ENCODE measurements at regions not wholly inside any gene's neighbourhood (a gene's known extent, or its start where the extent isn't known, plus 50 kb on each side); places are given as distances from the start of the nearest gene placed in this dataset.

GRCh38 chr13:18996627-18997051, 185.0 kb downstream of the TUBA3C start:
- intact Hi-C loops (cut with micrococcal nuclease), result no loop called here
- BruUV-seq (replicated peaks), result no TSS peak

More at GRCh38 chr13:18996627-18997051, 185.0 kb downstream of the TUBA3C start:
- Histone ChIP-seq H3K27ac (ENCODE audit: low read depth, low read length) (no peak overlapping the region), H3K4me2 (ENCODE audit: low read length) (no peak overlapping the region), H3K9me2 (ENCODE audit: insufficient read depth) (no peaks in the 10 kb centered on the region), H4K20me1 (ENCODE audit: insufficient read depth) (no peaks in the 10 kb centered on the region), H3K27me3 (ENCODE audit: insufficient read depth, low read length) (no peaks in the 10 kb centered on the region), H3K79me2 (ENCODE audit: insufficient read depth, low read length) (no peaks in the 10 kb centered on the region), H3K9ac (ENCODE audit: low read length) (no peak overlapping the region), H3K36me3 (ENCODE audit: control insufficient read depth in 1 of 2, insufficient read depth in 2 of 2, low read length in 2 of 2) (no peaks in the 10 kb centered on the region), H3K4me1 (ENCODE audit: control insufficient read depth in 1 of 2, insufficient read depth in 2 of 2, low read length in 2 of 2) (no peaks in the 10 kb centered on the region), H2AFZ (ENCODE audit: low read depth, low read length, poor library complexity, severe bottlenecking) (no peak overlapping the region), H3K4me3 (replicated peaks in 1 of 2; ENCODE audit: low read depth in 1 of 2, low read length in 2 of 2) (no peak overlapping the region), H3K9me3 (ENCODE audit: control insufficient read depth in 1 of 2, insufficient read depth in 1 of 2, low read depth in 1 of 2, low read length in 2 of 2) (peaks cover 12 to 44% of the 10 kb centered on the region in 2 experiments; a peak in 2 of 4 replicates)
- no peak for TF ChIP-seq EZH2 (IDR thresholded peaks at IDR 0.05)
- no peak for TF ChIP-seq ZFX (IDR thresholded peaks at IDR 0.05)
- TF ChIP-seq, protein P1, sequence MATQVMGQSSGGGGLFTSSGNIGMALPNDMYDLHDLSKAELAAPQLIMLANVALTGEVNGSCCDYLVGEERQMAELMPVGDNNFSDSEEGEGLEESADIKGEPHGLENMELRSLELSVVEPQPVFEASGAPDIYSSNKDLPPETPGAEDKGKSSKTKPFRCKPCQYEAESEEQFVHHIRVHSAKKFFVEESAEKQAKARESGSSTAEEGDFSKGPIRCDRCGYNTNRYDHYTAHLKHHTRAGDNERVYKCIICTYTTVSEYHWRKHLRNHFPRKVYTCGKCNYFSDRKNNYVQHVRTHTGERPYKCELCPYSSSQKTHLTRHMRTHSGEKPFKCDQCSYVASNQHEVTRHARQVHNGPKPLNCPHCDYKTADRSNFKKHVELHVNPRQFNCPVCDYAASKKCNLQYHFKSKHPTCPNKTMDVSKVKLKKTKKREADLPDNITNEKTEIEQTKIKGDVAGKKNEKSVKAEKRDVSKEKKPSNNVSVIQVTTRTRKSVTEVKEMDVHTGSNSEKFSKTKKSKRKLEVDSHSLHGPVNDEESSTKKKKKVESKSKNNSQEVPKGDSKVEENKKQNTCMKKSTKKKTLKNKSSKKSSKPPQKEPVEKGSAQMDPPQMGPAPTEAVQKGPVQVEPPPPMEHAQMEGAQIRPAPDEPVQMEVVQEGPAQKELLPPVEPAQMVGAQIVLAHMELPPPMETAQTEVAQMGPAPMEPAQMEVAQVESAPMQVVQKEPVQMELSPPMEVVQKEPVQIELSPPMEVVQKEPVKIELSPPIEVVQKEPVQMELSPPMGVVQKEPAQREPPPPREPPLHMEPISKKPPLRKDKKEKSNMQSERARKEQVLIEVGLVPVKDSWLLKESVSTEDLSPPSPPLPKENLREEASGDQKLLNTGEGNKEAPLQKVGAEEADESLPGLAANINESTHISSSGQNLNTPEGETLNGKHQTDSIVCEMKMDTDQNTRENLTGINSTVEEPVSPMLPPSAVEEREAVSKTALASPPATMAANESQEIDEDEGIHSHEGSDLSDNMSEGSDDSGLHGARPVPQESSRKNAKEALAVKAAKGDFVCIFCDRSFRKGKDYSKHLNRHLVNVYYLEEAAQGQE (IDR thresholded peaks at IDR 0.05; ENCODE audit: low read depth), result no peak
- no peak for TF ChIP-seq SIN3A (IDR thresholded peaks at IDR 0.05; ENCODE audit: low read depth)
- no peak for TF ChIP-seq TCF7L2 (IDR thresholded peaks at IDR 0.05; ENCODE audit: borderline replicate concordance, extremely low read depth, insufficient read depth, insufficient read length)
- no peak for TF ChIP-seq ZBTB33 (IDR thresholded peaks at IDR 0.05; ENCODE audit: extremely low read depth, insufficient replicate concordance, low read length)
- TF ChIP-seq YY1 (IDR thresholded peaks at IDR 0.05; ENCODE audit: extremely low read depth, insufficient replicate concordance, low read depth, low read length), result no peak
- TF ChIP-seq CEBPB (IDR thresholded peaks at IDR 0.05; ENCODE audit: low read depth), result no peak
- TF ChIP-seq ATF3 (IDR thresholded peaks at IDR 0.05), result no peak
- TF ChIP-seq JUND (IDR thresholded peaks at IDR 0.05), result no peak
- no peak for TF ChIP-seq ZNF274 (IDR thresholded peaks at IDR 0.05; ENCODE audit: low read depth, low read length)
- TF ChIP-seq, protein P2, sequence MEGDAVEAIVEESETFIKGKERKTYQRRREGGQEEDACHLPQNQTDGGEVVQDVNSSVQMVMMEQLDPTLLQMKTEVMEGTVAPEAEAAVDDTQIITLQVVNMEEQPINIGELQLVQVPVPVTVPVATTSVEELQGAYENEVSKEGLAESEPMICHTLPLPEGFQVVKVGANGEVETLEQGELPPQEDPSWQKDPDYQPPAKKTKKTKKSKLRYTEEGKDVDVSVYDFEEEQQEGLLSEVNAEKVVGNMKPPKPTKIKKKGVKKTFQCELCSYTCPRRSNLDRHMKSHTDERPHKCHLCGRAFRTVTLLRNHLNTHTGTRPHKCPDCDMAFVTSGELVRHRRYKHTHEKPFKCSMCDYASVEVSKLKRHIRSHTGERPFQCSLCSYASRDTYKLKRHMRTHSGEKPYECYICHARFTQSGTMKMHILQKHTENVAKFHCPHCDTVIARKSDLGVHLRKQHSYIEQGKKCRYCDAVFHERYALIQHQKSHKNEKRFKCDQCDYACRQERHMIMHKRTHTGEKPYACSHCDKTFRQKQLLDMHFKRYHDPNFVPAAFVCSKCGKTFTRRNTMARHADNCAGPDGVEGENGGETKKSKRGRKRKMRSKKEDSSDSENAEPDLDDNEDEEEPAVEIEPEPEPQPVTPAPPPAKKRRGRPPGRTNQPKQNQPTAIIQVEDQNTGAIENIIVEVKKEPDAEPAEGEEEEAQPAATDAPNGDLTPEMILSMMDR (IDR thresholded peaks at IDR 0.05 in 2 of 3, conservative IDR thresholded peaks at IDR 0.05 in 1 of 3; ENCODE audit: borderline replicate concordance in 1 of 3, insufficient read depth in 1 of 3, low read depth in 2 of 3, low read length in 2 of 3), result no peak
- TF ChIP-seq POLR2A (IDR thresholded peaks at IDR 0.05; ENCODE audit: borderline replicate concordance, extremely low read depth, insufficient read depth, insufficient read length), result no peak
- TF ChIP-seq SP1 (IDR thresholded peaks at IDR 0.05; ENCODE audit: low read depth), result no peak
- TF ChIP-seq EGR1 (IDR thresholded peaks at IDR 0.05; ENCODE audit: low read depth), result no peak
- TF ChIP-seq, protein P3, sequence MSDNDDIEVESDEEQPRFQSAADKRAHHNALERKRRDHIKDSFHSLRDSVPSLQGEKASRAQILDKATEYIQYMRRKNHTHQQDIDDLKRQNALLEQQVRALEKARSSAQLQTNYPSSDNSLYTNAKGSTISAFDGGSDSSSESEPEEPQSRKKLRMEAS (IDR thresholded peaks at IDR 0.05), result no peak
- TF ChIP-seq EZH2phosphoT487 (IDR thresholded peaks at IDR 0.05; ENCODE audit: borderline replicate concordance), result no peak
- no peak for TF ChIP-seq FOSL1 (IDR thresholded peaks at IDR 0.05; ENCODE audit: low read depth)
- no peak for TF ChIP-seq ELF1 (IDR thresholded peaks at IDR 0.05; ENCODE audit: borderline replicate concordance, low read depth)
- ChIA-PET POLR2A (no interaction called here), RAD21 (ENCODE audit: low non-redundant PET in 1 of 2, low total read pairs in 2 of 2, uncharacterized antibody in 2 of 2, unreplicated experiment in 2 of 2) (no interaction called here), CTCF (no interaction called here)
- ATAC-seq (no peak), DNase-seq (ENCODE audit: low read depth, low spot score) (no peak)

Data from HCT116 (cell line).